ENCODE measurements at regions not wholly inside any gene's neighbourhood (a gene's known extent, or its start where the extent isn't known, plus 50 kb on each side); places are given as distances from the start of the nearest gene placed in this dataset.

GRCh38 chr6:167760979-167761793 lies 65.5 kb upstream of the AFDN start (continued):
- TF ChIP-seq AFF4 (CRISPR knock-in tag; IDR thresholded peaks at IDR 0.05) (no peak; the same call in 1 of the 2 replicates), ZFY (CRISPR knock-in tag; IDR thresholded peaks at IDR 0.05) (no peak), ZNF225 (CRISPR knock-in tag; IDR thresholded peaks at IDR 0.05) (0 out of 2 replicates have a peak, but pooled peaks have one; percentile 57), ZBTB4 (CRISPR knock-in tag; IDR thresholded peaks at IDR 0.05; ENCODE audit: borderline replicate concordance) (peak; percentile 96; the same call in 1 of the 2 replicates), ZNF562 (CRISPR knock-in tag; IDR thresholded peaks at IDR 0.05; ENCODE audit: borderline replicate concordance) (no peak), ELF3 (CRISPR knock-in tag; IDR thresholded peaks at IDR 0.05) (peak; percentile 67), ZBTB8A (CRISPR knock-in tag; IDR thresholded peaks at IDR 0.05; ENCODE audit: borderline replicate concordance, low read depth) (no peak), ZNF432 (CRISPR knock-in tag; IDR thresholded peaks at IDR 0.05; ENCODE audit: borderline replicate concordance) (no peak), NCOA5 (CRISPR knock-in tag; IDR thresholded peaks at IDR 0.05) (no peak), MAZ (IDR thresholded peaks at IDR 0.05; ENCODE audit: borderline replicate concordance, low read depth, low read length) (no peak), MAZ (CRISPR knock-in tag; IDR thresholded peaks at IDR 0.05; ENCODE audit: low read depth) (no peak), SKI (IDR thresholded peaks at IDR 0.05; ENCODE audit: partially characterized antibody) (peak; percentile 53), TEAD3 (CRISPR knock-in tag; optimal IDR thresholded peaks at IDR 0.05; ENCODE audit: borderline replicate concordance) (peak; percentile 40)
- TF ChIP-seq, protein P1, sequence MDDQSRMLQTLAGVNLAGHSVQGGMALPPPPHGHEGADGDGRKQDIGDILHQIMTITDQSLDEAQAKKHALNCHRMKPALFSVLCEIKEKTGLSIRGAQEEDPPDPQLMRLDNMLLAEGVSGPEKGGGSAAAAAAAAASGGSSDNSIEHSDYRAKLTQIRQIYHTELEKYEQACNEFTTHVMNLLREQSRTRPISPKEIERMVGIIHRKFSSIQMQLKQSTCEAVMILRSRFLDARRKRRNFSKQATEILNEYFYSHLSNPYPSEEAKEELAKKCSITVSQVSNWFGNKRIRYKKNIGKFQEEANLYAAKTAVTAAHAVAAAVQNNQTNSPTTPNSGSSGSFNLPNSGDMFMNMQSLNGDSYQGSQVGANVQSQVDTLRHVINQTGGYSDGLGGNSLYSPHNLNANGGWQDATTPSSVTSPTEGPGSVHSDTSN (CRISPR knock-in tag; IDR thresholded peaks at IDR 0.05; ENCODE audit: borderline replicate concordance), result no peak
